A549 (cell line): ENCODE measurements at regions not wholly inside any gene's neighbourhood (a gene's known extent, or its start where the extent isn't known, plus 50 kb on each side); places are given as distances from the start of the nearest gene placed in this dataset.

Experiments used
- CEBPB ChIP-seq, 2 experiments: fragments of >200 bp in 1 of 2; sonication (Bioruptor Twin) in 1 of 2; formaldehyde crosslinking in 1 of 2; IDR thresholded peaks; 2 replicates each; pipeline ENCODE4 v1.6.1; 2012 to 2016
- E2F6 ChIP-seq: IDR thresholded peaks from 2 replicates; pipeline ENCODE4 v1.6.1; 2012; ENCODE audit warnings: low read depth, borderline replicate concordance
- EP300 ChIP-seq, 2 experiments: fragments of >200 bp; sonication (Bioruptor Twin); formaldehyde crosslinking; IDR thresholded peaks; 2 replicates in 1 of 2; 3 replicates in 1 of 2; pipeline ENCODE4 v1.6.1; 2016 to 2017
- FOSB ChIP-seq: fragments of 250-450 bp; sonication (Bioruptor Pico); IDR thresholded peaks from 2 replicates; pipeline ENCODE4 v1.5.0; 2020; ENCODE audit warnings: mild to moderate bottlenecking, moderate library complexity
- POLR2A ChIP-seq: IDR thresholded peaks from 2 replicates; pipeline ENCODE4 v1.6.1; 2012; ENCODE audit warnings: mild to moderate bottlenecking, low read length
- TF ChIP-seq, protein P1 (sequence below): IDR thresholded peaks from 2 replicates; pipeline ENCODE4 v1.6.1; 2012
- TF ChIP-seq, protein P2 (sequence below): fragments of >200 bp; sonication (Bioruptor Twin); formaldehyde crosslinking; IDR thresholded peaks from 3 replicates; pipeline ENCODE4 v1.5.1; 2016

GRCh38 chr3:83877910-83878309 is 1080.9 kb upstream of the CADM2 start:
- TF ChIP-seq E2F6: no peak
- no peak for TF ChIP-seq POLR2A
- TF ChIP-seq, protein P1, sequence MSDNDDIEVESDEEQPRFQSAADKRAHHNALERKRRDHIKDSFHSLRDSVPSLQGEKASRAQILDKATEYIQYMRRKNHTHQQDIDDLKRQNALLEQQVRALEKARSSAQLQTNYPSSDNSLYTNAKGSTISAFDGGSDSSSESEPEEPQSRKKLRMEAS: no peak
- no peak for TF ChIP-seq EP300 (IDR thresholded peaks at IDR 0.05)
- TF ChIP-seq, protein P2, sequence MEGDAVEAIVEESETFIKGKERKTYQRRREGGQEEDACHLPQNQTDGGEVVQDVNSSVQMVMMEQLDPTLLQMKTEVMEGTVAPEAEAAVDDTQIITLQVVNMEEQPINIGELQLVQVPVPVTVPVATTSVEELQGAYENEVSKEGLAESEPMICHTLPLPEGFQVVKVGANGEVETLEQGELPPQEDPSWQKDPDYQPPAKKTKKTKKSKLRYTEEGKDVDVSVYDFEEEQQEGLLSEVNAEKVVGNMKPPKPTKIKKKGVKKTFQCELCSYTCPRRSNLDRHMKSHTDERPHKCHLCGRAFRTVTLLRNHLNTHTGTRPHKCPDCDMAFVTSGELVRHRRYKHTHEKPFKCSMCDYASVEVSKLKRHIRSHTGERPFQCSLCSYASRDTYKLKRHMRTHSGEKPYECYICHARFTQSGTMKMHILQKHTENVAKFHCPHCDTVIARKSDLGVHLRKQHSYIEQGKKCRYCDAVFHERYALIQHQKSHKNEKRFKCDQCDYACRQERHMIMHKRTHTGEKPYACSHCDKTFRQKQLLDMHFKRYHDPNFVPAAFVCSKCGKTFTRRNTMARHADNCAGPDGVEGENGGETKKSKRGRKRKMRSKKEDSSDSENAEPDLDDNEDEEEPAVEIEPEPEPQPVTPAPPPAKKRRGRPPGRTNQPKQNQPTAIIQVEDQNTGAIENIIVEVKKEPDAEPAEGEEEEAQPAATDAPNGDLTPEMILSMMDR: no peak
- no peak for TF ChIP-seq CEBPB (IDR thresholded peaks at IDR 0.05)
- no peak for TF ChIP-seq FOSB (CRISPR knock-in tag)
